Trophoblast cell (in vitro differentiated cells and primary cell): ENCODE measurements at regions not wholly inside any gene's neighbourhood (a gene's known extent, or its start where the extent isn't known, plus 50 kb on each side); places are given as distances from the start of the nearest gene placed in this dataset.

Experiments used
- DNase-seq, 2 donors: peaks; one replicate each; pipeline ENCODE4 v3.0.0-alpha.2; 2016
- H2AFZ ChIP-seq: 2 replicates; pipeline ENCODE4 v1.6.1; 2013; ENCODE audit warnings: low read length, moderate library complexity, mild to moderate bottlenecking; ENCODE audit not compliant: insufficient read depth, poor library complexity
- H2AK5ac ChIP-seq: 2 replicates; pipeline ENCODE4 v1.6.1; 2013; ENCODE audit warnings: mild to moderate bottlenecking, low read length
- H2BK120ac ChIP-seq: 2 replicates; pipeline ENCODE4 v1.6.1; 2013; ENCODE audit warnings: low read length, mild to moderate bottlenecking, moderate library complexity; ENCODE audit not compliant: insufficient read depth, poor library complexity
- H2BK12ac ChIP-seq: 2 replicates; pipeline ENCODE4 v1.6.1; 2013; ENCODE audit warnings: mild to moderate bottlenecking, low read length, moderate library complexity
- H2BK5ac ChIP-seq: 2 replicates; pipeline ENCODE4 v1.6.1; 2013; ENCODE audit warnings: low read length, low read depth, moderate library complexity, mild to moderate bottlenecking; ENCODE audit not compliant: poor library complexity
- H3K14ac ChIP-seq: 2 replicates; pipeline ENCODE4 v1.6.1; 2013; ENCODE audit warnings: mild to moderate bottlenecking, low read length
- H3K18ac ChIP-seq: 2 replicates; pipeline ENCODE4 v1.6.1; 2013; ENCODE audit warnings: mild to moderate bottlenecking, low read length
- H3K23ac ChIP-seq: 2 replicates; pipeline ENCODE4 v1.6.1; 2013; ENCODE audit warnings: low read length
- H3K27ac ChIP-seq: 2 replicates; pipeline ENCODE4 v1.5.1; 2013; ENCODE audit warnings: low read depth, mild to moderate bottlenecking, inconsistent platforms, low read length, moderate library complexity
- H3K27me3 ChIP-seq: 2 replicates; pipeline ENCODE4 v1.6.1; 2013; ENCODE audit warnings: inconsistent platforms, mild to moderate bottlenecking, low read length, moderate library complexity; ENCODE audit not compliant: insufficient read depth
- H3K36me3 ChIP-seq, 2 experiments: 1 replicate in 1 of 2; 2 replicates in 1 of 2; pipeline ENCODE4 v1.6.1; 2013; ENCODE audit warnings: low read length in 2 of 2, mild to moderate bottlenecking in 2 of 2, moderate library complexity in 1 of 2; ENCODE audit not compliant: insufficient read depth in 2 of 2, control insufficient read depth in 1 of 2
- H3K4ac ChIP-seq: 2 replicates; pipeline ENCODE4 v1.6.1; 2013; ENCODE audit warnings: low read depth, mild to moderate bottlenecking, low read length, moderate library complexity
- H3K4me1 ChIP-seq, 2 experiments: 1 replicate in 1 of 2; 2 replicates in 1 of 2; pipeline ENCODE4 v1.6.1; 2013; ENCODE audit warnings: low read length in 2 of 2, mild to moderate bottlenecking in 2 of 2, moderate library complexity in 1 of 2; ENCODE audit not compliant: insufficient read depth in 2 of 2, control insufficient read depth in 1 of 2
- H3K4me2 ChIP-seq: 2 replicates; pipeline ENCODE4 v1.6.1; 2013; ENCODE audit warnings: inconsistent platforms, mild to moderate bottlenecking, low read length, moderate library complexity
- H3K4me3 ChIP-seq: 2 replicates; pipeline ENCODE4 v1.5.1; 2013; ENCODE audit warnings: mild to moderate bottlenecking, low read depth, low read length, inconsistent platforms
- H3K79me1 ChIP-seq: one replicate; pipeline ENCODE4 v1.6.1; 2013; ENCODE audit warnings: low read length
- H3K79me2 ChIP-seq: 2 replicates; pipeline ENCODE4 v1.6.1; 2013; ENCODE audit warnings: low read length, mild to moderate bottlenecking; ENCODE audit not compliant: control insufficient read depth, insufficient read depth, poor library complexity
- H3K9ac ChIP-seq: 2 replicates; pipeline ENCODE4 v1.6.1; 2013; ENCODE audit warnings: mild to moderate bottlenecking, low read length
- H3K9me3 ChIP-seq: 2 replicates; pipeline ENCODE4 v1.6.1; 2013; ENCODE audit warnings: low read depth, mild to moderate bottlenecking, control low read depth, inconsistent platforms, low read length; ENCODE audit not compliant: insufficient read depth
- H4K12ac ChIP-seq: 2 replicates; pipeline ENCODE4 v1.6.1; 2013; ENCODE audit warnings: low read depth, mild to moderate bottlenecking, low read length, moderate library complexity
- H4K8ac ChIP-seq: 2 replicates; pipeline ENCODE4 v1.6.1; 2013; ENCODE audit warnings: low read depth, mild to moderate bottlenecking, low read length, moderate library complexity
- H4K91ac ChIP-seq: one replicate; pipeline ENCODE4 v1.6.1; 2013; ENCODE audit warnings: low read depth, mild to moderate bottlenecking, low read length, moderate library complexity
- WGBS: extraction: QIAGEN DNeasy Blood & Tissue Kit; methylation state at CpG from one replicate; pipeline ENCODE4 v1.1.7; 2013; ENCODE audit warnings: missing lambda C conversion rate; ENCODE audit not compliant: insufficient read length, insufficient coverage; ENCODE audit errors: extremely low coverage; 5-methylcytosine and 5-hydroxymethylcytosine counted together

DNA sequence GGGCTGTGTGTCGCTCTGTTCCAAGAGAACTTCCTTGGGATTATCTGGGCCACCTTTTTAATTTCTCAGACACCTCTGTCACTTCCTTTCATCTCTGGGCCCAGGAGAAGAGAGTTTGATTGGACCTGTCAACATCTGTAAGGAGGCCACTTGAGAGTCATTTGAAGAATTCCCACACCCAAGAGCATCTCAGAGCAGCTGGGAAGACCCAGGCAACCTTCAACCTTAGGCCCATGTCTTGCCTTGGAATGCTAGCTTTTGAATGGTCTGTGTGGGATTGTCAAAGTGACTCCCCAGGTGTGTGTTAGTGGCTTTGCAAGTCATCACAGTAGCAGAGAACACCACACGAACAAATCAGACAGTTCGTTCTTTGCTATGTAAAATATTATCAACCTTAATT lies 280.3 kb downstream of the CYRIA start:
- WGBS: no CpG with 5 or more reads among the region's 3 CpGs
- H4K12ac ChIP-seq: no peak overlapping the region
- no peak for DNase-seq

DNA sequence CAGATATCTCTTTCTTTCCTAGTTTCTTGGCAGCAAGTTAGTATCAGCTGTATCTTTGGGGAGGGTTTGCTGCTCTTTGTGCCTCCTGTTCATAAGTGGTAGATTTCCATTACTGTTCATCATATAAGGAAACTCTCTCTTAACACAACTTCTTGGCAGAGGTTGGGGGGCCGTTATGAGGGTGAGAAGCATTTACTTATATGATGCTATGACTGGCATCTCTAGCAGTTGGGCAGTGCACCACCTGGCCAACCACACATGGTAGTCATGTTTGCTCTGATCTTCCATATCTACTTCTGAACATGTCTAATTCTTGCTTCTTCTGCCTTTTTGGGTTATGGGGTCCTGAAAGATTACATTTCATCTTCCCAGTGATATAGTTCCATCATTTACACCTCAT lies 282.2 kb downstream of the CYRIA start:
- Histone ChIP-seq H3K23ac (no peak overlapping the region), H3K36me3 (no peaks in the 10 kb centered on the region), H3K9me3 (no peaks in the 10 kb centered on the region), H4K12ac (no peak overlapping the region), H3K14ac (no peak overlapping the region), H2BK120ac (no peak overlapping the region), H3K27ac (no peak overlapping the region), H3K18ac (no peak overlapping the region), H3K4ac (no peak overlapping the region), H2AK5ac (no peak overlapping the region), H4K8ac (no peak overlapping the region), H3K4me2 (no peak overlapping the region), H3K4me1 (no peaks in the 10 kb centered on the region), H3K9ac (no peak overlapping the region), H2AFZ (no peak overlapping the region), H2BK5ac (no peak overlapping the region), H4K91ac (no peak overlapping the region), H3K4me3 (no peak overlapping the region), H3K79me1 (no peaks in the 10 kb centered on the region), H3K79me2 (no peaks in the 10 kb centered on the region), H2BK12ac (no peak overlapping the region), H3K27me3 (no peaks in the 10 kb centered on the region)
- WGBS: no CpG with 5 or more reads among the region's 1 CpG
- DNase-seq: no peak

More for the DNA sequence above, 280.3 kb downstream of the CYRIA start:
- Histone ChIP-seq H3K27ac (no peak overlapping the region), H3K79me2 (no peaks in the 10 kb centered on the region), H3K9me3 (no peaks in the 10 kb centered on the region), H2BK12ac (no peak overlapping the region), H2BK120ac (no peak overlapping the region), H3K27me3 (no peaks in the 10 kb centered on the region), H3K4ac (no peak overlapping the region), H3K14ac (no peak overlapping the region), H3K4me1 (no peaks in the 10 kb centered on the region), H3K79me1 (no peaks in the 10 kb centered on the region), H2BK5ac (no peak overlapping the region), H2AK5ac (no peak overlapping the region), H3K36me3 (no peaks in the 10 kb centered on the region), H4K91ac (no peak overlapping the region), H3K4me3 (no peak overlapping the region), H3K4me2 (no peak overlapping the region), H3K9ac (no peak overlapping the region), H2AFZ (no peak overlapping the region), H3K18ac (no peak overlapping the region), H3K23ac (no peak overlapping the region), H4K8ac (no peak overlapping the region)

DNA sequence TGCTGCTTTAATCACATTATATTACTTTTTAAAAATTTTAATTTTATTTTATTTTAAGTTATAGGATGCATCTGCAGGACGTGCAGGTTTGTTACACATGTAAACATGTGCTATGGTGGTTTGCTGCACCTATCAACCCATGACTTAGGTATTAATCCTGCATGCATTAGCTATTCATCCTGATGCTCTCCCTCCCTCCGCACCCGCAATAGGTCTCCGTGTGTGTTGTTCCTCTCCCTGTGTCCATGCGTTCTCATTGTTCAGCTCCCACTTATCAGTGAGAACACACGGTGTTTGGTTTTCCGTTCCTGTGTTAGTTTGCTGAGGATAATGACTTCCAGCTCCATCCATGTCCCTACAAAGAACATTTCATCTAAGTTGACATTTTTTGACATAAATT lies 283.2 kb downstream of the CYRIA start:
- Histone ChIP-seq H3K23ac (no peak overlapping the region), H3K14ac (no peak overlapping the region), H3K4me1 (no peaks in the 10 kb centered on the region), H3K4ac (no peak overlapping the region), H3K9me3 (no peaks in the 10 kb centered on the region), H3K4me3 (no peak overlapping the region), H3K18ac (no peak overlapping the region), H3K4me2 (no peak overlapping the region), H2AK5ac (no peak overlapping the region), H4K91ac (no peak overlapping the region), H2BK5ac (no peak overlapping the region), H3K27me3 (no peaks in the 10 kb centered on the region), H3K9ac (no peak overlapping the region), H3K36me3 (no peaks in the 10 kb centered on the region), H3K79me1 (no peaks in the 10 kb centered on the region), H2BK12ac (no peak overlapping the region), H2BK120ac (no peak overlapping the region), H4K12ac (no peak overlapping the region), H3K27ac (no peak overlapping the region), H2AFZ (no peak overlapping the region), H4K8ac (no peak overlapping the region), H3K79me2 (no peaks in the 10 kb centered on the region)
- no peak for DNase-seq
- WGBS: no CpG with 5 or more reads among the region's 7 CpGs

DNA sequence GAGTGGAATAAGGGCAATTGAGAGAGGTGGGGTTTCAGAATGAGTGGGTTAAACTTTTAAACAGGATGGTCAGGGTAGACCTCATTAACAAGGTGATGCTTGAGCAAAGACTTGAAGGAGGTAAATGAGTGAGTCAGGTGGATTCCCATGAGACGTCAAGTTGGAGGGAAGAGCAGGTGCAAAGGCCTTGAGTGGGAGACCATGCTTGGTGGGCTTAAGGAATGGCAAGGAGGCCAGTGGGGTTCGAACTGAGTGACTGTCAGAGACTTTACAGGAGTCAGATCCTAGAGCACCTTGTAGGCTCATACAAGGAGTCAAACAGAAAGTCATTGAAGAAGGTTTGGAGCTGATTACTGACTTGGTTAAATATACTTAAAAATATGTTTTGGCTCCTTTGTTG lies 284.1 kb downstream of the CYRIA start:
- no peak overlapping the region for H2BK5ac ChIP-seq
- no peak overlapping the region for H2BK120ac ChIP-seq
- H3K18ac ChIP-seq: no peak overlapping the region
- H3K4me2 ChIP-seq: no peak overlapping the region
- H4K8ac ChIP-seq: no peak overlapping the region
- H3K36me3 ChIP-seq: no peaks in the 10 kb centered on the region
- H2AK5ac ChIP-seq: no peak overlapping the region
- no peak for DNase-seq
- H4K91ac ChIP-seq: no peak overlapping the region
- H3K9ac ChIP-seq: no peak overlapping the region
- H2AFZ ChIP-seq: no peak overlapping the region
- H3K4me1 ChIP-seq: no peaks in the 10 kb centered on the region
- H3K4me3 ChIP-seq: no peak overlapping the region
- H3K27me3 ChIP-seq: no peaks in the 10 kb centered on the region
- H3K79me2 ChIP-seq: no peaks in the 10 kb centered on the region
- H3K23ac ChIP-seq: no peak overlapping the region
- H4K12ac ChIP-seq: no peak overlapping the region
- no peaks in the 10 kb centered on the region for H3K79me1 ChIP-seq
- H3K14ac ChIP-seq: no peak overlapping the region
- WGBS: no CpG with 5 or more reads among the region's 2 CpGs
- H3K4ac ChIP-seq: no peak overlapping the region
- H3K27ac ChIP-seq: no peak overlapping the region
- no peaks in the 10 kb centered on the region for H3K9me3 ChIP-seq
- no peak overlapping the region for H2BK12ac ChIP-seq
